Hindlimb muscle (tissue), 1 donor: ENCODE measurements at regions not wholly inside any gene's neighbourhood (a gene's known extent, or its start where the extent isn't known, plus 50 kb on each side); places are given as distances from the start of the nearest gene placed in this dataset.
"Not testable (repeated sequence)": the region's sequence is repeated elsewhere in the genome, so short reads cannot be mapped to it uniquely, and the experiment has no call there.

ENCODE experiments used
- DNase-seq: peaks from one replicate; pipeline ENCODE4 v3.0.0-alpha.2; 2013

DNA sequence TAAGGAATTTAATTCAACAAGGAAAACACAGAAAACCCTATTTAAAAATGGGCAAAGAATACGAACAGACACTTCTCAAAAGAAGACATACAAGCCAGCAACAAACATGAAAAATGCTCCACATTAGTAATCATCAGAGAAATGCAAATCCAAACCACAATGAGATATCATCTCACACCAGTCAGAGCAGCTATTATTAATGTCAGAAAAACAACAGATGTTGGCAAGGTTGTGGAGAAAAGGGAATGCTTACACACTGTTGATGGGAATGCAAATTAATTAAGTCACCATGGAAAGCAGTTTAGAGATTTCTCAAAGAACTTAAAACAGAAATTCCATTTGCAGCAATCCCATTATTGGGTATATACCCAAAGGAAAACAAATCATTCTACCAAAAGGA, 55.2 kb downstream of the GCC1 start:
- DNase-seq = no peak

- DNase-seq = no peak
Measured at GRCh38 chr7:127527561-127527960, 57.8 kb downstream of the GCC1 start.

DNA sequence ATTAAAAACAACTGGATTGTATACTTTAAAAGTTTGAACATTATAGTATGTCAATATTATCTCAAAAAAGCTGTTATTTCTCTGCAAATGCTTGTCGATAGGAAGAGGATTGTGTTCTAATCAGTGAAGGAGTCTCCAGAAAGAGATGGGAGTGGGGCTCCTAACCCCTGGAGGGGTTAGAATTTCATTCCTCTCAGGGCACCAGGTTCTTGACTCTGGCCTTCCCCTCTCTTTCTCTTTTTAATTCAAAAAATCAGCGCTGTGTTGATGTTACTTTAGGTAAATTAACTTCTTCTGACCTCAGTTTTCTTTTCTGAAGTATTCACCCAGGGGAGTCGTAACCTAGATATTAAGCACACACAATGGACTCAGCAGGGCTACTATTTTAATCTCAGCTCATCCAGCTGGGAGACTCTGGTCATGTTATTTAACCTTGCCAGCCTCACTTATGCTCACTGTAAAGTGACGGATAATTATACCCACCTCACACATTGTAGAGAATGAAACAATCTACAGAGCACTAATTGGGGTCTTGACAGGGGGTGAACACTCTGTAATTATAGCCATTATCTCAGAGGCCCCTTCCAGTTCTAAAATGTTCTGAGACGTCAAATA, 59.4 kb downstream of the GCC1 start:
- no peak for DNase-seq

- DNase-seq = no peak
Measured at GRCh38 chr7:127516320-127516719, 69.1 kb downstream of the GCC1 start.

DNA sequence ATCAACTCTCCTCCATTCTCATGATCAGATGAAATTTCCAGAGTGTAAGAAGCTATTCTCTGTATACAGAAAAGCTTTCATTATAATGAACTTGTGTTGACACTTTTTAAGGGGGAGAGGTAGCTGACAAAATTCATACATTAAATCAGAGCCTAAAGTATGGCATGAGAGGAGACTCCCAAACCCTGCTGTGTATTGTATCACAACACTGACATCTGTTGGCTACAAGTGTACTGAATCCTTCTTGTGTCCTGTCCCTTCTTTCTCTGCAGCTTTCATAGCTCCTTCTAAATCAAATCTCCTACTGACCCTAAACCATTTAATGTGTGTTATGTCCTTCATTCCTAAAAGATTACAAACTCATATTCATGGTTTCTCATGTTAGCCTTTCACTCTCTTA, 70.9 kb downstream of the GCC1 start:
- peak; percentile 14 for DNase-seq

DNA sequence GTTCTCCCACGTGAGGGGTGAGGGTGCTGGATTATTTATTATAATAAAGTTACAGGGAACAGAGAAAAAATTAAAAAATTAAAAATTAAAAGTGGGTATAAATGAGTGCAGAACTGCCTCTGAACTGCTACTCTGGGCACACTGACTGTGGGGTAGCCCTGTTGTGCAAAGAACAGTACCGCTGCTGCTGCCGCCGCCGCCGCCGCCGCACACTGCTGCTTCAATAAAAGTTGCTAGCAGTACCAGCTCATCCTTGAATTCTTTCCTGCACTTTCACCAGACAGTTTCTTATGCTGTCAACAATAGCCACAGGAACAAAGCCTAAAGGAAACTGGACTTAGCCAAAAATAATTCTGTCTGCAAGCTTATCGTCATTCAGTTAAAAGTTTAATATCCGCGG, 72.1 kb downstream of the GCC1 start:
- DNase-seq = no peak

GRCh38 chr7:127512663-127513062, 72.7 kb downstream of the GCC1 start:
- no peak for DNase-seq

GRCh38 chr7:127504715-127505114, 80.7 kb downstream of the GCC1 start:
- no peak for DNase-seq

- DNase-seq = no peak
Measured at GRCh38 chr7:127501817-127502216, 83.6 kb downstream of the GCC1 start.

GRCh38 chr7:127487381-127487780, 94.9 kb upstream of the ZNF800 start:
- DNase-seq = no peak

- no peak for DNase-seq
Measured at GRCh38 chr7:127486654-127487053, 94.1 kb upstream of the ZNF800 start.

DNA sequence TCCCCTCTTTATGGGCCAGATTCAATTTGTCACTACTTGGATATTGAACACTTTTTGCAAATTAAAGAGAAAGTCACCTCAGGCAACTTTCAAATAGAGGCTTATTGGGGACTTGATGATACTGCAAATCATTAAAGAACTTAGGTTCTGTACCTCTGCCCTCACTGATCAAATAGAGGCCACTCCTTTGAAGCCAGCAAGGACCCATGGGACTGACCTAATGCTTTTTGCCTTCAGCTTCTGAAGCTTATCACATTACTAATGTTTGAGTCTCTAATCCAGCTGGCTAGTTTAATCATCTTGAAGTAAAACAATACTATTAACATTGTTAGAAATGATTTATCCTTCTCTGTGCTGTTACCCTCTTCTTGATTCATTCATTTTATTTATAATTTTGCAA, 93.0 kb upstream of the ZNF800 start:
- no peak for DNase-seq

- DNase-seq = no peak
Measured at GRCh38 chr7:127484954-127485353, 92.4 kb upstream of the ZNF800 start.

DNA sequence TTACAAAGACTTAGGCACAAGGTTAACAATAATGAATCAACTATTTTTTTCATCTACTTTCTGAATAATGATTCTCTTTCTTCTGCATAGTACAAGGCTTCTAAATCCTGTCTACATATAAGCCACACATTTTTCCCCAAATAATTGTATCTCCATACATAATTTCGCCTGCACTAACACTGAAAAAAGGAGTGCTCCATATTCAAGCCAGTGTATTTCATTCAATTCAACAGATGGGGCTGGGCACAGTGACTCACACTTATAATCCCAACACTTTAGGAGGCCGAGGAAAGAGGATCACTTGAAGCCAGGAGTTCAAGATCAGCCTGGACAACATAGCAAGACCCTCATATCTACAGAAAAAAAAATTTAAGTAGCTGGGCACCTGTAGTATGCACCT, 86.0 kb upstream of the ZNF800 start:
- no peak for DNase-seq

- DNase-seq = no peak
Measured at GRCh38 chr7:127478024-127478355, 85.5 kb upstream of the ZNF800 start.

DNA sequence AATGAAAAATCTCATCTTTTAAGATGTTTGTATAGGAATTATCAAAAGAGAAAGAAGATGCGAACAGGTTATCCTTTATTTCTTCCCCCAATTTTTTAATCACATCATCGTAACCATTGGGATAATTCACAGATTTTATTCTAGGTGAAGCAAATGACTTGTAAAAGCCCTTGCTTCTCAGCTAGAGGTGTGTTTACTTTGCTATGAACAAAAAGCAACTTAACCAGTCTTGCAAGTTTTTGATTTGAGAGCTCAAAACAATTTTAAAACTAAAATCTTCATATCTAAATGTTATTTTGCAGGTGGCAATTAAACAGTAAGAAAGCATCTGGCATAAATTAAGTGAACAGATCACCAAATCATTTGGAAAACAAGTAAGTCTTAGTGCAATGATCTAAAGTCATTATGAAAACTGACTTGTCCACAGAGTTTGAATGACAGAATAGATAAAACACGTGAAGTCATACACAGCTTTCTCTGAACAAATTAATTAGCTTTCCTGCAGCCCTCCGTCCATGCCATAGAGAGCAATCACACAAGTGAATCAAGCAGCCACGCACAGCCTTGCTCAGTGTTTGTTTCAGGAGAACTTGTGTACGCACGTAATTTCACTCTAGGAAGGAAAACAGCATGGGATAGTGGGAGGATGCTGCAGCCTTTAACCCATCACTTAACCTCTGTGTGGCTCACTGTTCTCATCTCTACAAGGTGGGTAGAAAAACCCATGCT, 85.0 kb upstream of the ZNF800 start:
- DNase-seq = no peak

GRCh38 chr7:127476618-127477017, 84.1 kb upstream of the ZNF800 start:
- DNase-seq = no peak

GRCh38 chr7:127474457-127474856, 81.9 kb upstream of the ZNF800 start:
- DNase-seq = no peak

DNA sequence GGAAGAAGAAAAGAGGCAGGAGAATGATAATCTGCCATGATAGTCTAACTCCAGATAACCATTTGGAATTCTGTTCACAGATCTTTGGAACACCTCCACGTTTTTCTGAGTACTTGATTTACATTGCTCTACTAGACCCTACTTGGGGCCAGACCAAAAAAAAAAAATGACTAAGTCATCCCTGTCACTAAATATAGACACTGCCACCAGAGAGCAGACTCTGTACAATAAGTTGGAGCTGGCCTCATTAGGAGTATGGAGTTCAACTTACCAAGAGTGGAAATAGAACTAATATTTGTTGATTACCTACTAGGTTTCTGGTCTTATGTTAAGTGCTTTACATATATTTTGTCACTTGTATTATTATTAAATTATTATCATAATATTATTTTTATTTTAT, 80.9 kb upstream of the ZNF800 start:
- no peak for DNase-seq

DNA sequence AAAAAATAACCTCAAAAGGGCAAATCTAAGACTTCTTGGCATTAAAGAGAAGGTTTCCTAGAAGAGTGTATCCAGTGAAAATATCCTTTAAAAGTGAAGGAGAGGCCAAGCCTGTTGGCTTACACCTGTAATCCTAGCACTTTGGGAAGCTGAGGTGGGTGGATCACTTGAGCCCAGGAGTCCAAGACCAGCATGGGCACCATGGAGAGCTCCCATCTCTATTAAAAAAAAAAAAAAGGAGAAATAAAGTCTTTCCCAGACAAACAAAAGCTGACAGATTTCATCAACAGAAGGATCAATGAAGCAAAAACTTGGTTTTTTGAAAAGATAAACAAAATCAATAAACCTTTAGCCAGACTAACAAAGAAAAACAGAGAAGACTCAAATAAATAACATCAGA, 67.6 kb upstream of the ZNF800 start:
- DNase-seq = no peak

DNA sequence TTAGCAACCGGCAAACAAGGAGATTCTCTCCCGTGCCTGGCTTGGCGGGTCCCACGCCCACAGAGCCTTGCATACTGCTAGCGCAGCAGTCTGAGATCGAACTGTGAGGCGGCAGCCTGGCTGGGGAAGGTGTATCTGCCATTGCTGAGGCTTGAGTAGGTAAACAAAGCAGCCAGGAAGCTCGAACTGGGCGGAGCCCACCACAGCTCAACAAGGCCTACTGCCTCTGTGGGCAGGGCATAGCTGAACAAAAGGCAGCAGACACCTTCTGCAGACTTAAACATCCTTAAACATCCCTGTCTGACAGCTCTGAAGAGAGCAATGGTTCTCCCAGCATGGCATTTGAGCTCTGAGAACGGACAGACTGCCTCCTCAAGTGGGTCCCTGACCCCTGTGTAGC, 58.8 kb upstream of the ZNF800 start:
- DNase-seq = not testable (repeated sequence)

DNA sequence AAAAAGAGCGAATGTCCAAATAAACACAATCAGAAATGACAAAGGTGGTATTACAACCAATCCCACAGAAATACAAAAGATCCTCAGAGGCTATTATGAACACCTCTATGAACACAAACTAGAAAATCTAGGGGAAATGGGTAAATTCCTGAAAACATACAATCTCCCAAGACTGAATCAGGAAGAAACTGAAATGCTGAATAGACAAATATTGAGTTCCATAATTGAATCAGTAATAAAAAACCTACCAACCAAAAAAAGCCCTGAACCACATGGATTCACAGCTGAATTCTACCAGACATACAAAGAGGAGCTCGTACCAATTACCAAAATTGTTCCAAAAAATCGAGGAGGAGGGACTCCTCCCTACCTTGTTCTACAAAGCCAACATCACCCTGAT, 56.1 kb upstream of the ZNF800 start:
- no peak for DNase-seq

GRCh38 chr7:127447326-127447945, 54.9 kb upstream of the ZNF800 start:
- DNase-seq = no peak

GRCh38 chr7:127446842-127447241, 54.3 kb upstream of the ZNF800 start:
- no peak for DNase-seq
